ENCODE measurements at regions not wholly inside any gene's neighbourhood (a gene's known extent, or its start where the extent isn't known, plus 50 kb on each side); places are given as distances from the start of the nearest gene placed in this dataset.
"Not testable (repeated sequence)": the region's sequence is repeated elsewhere in the genome, so short reads cannot be mapped to it uniquely, and the experiment has no call there.

DNA sequence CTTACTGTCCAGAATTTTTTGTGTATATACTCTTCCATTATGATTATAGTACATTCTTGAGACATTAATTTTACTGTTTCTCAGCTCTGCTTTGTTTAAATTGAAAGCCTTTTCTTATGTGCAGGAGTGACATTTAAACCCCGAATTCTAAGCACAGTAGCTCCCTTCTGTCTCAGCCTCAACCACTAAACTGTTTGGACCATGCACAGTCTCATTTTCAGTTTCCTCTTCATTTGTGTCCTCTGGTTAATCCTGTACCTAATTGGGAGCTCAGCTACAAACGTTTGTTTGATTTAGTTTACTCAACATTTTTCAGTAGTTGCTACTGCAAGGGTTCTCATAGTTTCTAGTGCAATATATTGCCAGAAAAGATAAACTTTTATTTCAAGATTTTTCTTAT is 206.3 kb downstream of the SLITRK5 start:
- DNase-seq (ENCODE audit: low spot score), result no peak

DNA sequence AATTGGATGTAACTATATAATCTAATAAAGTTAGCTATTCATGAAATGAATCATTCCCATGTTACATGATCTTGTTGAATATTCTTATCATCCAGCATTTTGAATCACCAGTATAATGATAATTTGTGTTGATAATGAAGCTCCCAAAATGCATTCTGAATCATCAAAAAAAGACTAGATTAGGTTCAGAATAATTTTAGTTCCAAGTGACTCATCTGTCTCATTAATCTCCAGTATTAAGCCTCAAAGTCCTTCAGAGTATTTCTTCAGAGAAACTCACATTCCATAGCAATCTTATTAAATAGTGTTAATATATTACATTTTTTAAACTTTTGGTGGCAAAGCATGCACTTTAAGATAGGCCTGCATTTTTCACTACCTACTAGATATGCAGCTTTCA is 207.5 kb downstream of the SLITRK5 start:
- DNase-seq (ENCODE audit: low spot score), result no peak

DNA sequence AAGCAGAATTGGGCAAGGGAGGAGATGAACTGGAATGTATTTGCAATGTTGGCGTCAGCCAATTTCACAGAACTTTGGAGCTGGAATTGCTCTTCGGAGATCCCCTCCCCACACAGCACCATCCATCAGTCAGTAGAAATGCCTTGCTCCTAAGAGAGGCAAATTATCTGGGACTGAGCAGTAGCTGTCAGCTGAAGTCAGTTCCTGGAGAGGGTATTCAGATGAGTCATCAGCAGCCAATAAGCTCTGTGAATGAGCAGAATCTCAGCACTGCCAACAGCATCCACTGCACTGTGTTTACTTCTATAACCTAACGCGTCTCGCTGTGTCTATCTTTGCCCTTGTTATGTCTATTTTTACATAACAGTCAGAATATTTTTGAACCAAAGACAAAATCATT is 213.7 kb downstream of the SLITRK5 start:
- DNase-seq (ENCODE audit: low spot score), result no peak

DNA sequence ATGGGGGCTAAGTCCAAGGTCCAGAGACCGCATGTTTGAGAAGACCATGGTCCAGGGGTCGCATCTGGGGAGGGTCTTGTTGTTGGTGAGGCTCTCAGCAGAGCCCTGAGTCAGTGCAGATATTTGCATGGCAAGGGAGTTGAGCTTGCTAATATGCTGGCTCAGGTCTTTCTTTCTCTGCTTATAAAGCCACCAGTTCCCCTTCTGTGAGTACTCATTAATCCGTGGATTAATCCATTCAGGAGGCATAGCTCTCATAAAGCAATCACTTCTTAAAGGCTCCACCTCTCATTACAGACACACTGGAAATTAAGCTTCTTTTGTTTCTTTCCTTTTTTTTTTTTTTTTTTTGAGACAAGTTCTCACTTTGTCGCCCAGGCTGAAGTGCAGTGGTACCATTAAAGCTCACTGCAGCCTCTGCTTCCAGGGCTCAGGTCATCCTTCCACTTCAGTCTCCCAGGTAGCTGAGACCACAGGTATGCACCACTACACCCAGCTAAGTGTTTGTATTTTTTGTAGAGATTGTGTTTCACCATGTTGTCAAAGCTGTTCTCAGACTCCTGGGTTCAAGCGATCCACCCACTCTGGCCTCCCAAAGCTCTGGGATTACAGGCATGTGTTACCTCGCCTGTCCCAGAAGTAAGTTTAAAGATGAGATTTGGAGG is 216.4 kb downstream of the SLITRK5 start:
- no peak for DNase-seq (ENCODE audit: low spot score)

DNA sequence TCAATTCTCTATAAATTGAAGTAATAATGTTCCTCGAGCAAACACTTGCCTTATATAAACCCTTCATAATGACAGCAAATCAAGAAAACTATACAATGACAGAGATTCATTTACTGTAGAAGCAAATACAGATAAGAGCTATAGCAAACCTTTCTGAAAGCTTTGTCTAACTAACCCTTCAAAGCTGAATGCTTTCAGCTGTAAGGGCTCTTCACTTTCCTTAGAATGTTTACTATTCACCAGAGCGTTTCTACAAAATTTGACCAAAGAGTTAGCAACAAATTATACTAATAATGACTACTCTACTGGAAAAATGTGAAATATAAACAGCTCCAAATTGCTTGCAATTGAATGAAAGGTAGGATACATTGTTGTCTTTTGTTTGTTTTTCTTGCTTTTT is 218.1 kb downstream of the SLITRK5 start:
- no peak for DNase-seq (ENCODE audit: low spot score)

DNA sequence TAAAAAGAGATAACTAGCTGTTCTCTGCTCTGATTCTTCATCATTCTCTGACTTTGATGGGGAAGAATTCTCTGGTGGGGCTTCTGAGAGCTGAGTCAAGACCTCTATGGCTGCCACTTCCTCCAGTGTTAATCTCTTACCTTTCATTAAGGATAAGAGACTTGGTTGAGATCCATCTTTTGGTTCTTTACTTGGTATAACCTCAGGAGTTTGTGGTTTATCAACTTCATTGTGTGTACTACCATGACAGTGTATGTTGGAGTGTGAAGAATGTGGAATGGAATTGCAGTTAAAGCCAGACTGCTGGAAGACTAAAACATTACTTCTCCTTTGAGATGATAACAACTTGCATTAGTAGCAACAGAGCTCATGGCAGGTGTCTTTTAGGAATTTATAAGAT is 222.0 kb downstream of the SLITRK5 start:
- DNase-seq (ENCODE audit: low spot score), result no peak

DNA sequence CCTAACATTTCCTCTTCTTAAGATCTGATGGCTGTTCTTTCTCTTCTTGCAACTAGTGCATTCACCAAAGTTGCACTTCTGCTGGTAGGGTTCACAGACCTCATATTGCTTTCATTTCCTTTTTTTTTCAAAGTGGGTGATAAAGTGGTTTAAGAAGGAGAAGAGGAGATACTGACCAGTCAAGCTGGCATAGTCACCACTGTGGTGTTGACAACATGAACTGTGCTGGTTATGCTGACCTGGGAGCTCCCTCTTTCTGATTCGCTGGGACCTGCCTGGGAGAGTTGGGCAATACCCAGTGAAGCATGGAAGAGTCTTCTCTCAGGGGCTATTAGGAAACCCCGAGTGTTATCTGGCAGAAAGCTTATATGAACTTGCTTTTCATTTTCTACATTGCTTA is 222.9 kb downstream of the SLITRK5 start:
- DNase-seq (ENCODE audit: low spot score), result no peak

DNA sequence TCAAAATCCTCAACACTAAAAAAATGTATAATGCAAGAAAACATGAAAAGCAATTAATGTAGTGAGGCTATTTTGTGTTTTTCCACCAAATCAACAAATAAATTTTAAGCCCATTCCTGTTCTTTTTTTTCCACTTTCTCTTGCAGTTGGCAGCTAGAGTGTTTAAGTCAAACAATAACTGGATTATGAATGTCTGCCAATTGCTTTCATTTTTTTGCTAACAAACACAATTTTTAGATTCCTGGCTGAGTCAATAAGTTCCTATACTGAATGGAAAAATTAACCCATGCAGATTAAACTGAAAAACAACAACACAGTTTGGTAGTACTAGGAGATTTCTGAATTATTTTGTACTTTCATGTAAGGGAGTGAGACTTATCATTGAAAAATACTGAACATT is 232.4 kb downstream of the SLITRK5 start:
- no peak for DNase-seq (ENCODE audit: low spot score)

DNA sequence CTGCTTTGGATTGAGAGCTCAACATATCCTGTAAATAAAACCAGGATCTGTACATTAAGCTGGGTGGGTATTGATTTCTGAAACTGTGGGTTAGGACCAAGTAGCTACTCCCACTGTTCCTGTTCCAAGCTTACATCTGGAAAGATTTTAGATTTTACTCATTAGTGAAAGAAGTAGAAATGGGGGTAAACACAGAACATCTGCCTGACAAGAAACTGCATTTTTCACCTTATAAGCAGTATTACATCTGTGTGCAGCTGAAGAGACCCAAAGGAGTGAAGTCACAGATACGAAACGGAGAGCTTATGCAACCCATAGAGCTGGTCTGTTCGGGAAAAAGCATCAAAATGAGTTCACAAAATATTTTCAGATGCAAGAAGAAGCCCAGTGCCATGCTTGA is 235.2 kb downstream of the SLITRK5 start:
- DNase-seq (ENCODE audit: low spot score), result no peak

DNA sequence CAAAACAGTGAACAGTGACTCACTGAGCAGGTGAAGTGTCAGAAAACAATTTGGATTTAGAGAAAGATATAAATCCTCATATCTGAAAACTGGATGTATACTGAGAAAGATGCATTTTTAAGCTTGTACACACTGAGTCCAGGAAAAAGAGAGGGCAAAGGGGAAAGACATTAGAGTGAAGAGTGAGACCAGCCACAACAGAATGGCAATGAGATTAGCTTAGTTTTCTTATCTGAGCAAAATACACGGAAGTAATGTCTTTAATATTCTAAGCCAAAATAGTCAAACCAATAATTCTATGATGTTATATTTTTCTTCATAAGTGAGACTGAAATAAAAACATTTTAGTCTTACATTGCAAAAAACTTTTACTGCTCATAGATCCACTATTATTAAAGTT is 236.0 kb downstream of the SLITRK5 start:
- no peak for DNase-seq (ENCODE audit: low spot score)

DNA sequence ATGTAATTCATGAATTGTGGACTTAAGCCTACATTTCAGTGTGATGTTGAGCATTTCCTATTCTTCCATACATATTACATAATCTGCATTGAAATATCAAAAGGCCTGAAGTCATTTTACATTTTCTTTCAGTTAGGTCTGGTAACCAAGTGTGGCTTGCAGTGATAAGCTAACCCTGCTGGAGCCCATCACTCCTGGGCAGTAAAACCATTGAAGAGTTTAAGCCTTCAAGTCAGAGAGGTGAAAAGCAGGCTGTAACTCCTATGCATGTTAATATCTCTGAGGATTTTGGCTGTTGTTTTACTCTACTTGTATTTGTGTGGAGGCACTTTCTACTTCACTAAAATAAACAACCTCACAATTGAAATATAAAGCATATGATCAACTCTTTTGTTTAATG is 248.8 kb downstream of the SLITRK5 start:
- DNase-seq (ENCODE audit: low spot score), result no peak

DNA sequence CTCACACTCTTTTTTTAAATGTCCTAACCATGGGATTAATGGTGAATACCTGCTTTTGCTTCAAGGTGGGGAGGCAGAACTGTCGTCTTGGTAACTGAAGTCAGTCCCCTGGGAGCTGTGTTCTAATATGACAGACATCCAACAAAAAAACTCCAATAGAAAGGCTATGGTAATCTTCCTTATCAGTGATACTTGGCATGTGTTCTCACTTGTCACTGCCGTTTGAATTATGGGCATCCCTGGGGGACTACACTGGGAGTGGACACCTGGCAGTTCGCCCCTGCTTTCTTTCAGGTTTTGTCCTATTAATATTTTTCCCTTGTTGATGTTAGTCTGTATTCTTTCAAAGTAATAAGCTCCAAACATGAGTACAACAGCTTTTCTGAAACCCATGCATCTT is 252.6 kb downstream of the SLITRK5 start:
- no peak for DNase-seq (ENCODE audit: low spot score)

DNA sequence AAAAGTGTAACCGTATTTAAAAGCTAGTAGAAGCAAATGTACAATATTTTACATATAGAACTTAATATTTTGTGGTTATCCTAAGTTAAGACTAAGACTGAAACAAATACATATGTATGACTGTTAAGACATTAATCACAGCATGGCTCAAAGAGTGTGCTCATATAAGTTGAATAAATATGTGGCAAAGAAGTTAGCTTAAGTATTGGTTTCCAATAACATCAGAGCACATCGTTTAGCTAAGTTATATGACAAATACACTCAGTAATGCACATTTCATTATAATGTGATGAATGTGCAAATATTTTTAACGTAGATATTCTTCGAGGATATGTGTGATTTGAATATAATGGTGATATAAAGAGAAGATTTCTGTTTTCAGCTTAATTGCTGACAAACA is 253.8 kb downstream of the SLITRK5 start:
- no peak for DNase-seq (ENCODE audit: low spot score)

DNA sequence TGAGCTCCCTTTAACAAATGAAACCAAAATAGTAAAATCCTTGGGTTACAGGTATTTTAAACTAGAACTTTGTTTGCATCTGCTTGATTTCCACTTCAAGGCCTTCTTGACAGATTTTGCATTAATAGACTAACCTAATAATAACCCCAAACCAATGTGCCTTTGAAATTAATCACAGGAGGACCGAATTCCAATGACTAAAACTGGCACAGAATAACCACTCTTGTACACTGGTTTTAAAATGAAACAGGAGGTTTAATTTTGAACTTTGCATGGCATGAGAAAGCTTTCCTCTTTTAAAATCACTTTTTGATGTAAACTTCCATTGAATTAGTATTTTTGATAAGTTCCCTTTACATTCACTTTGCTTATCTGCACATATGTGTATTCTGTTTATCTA is 269.6 kb downstream of the SLITRK5 start:
- DNase-seq (ENCODE audit: low spot score), result no peak

DNA sequence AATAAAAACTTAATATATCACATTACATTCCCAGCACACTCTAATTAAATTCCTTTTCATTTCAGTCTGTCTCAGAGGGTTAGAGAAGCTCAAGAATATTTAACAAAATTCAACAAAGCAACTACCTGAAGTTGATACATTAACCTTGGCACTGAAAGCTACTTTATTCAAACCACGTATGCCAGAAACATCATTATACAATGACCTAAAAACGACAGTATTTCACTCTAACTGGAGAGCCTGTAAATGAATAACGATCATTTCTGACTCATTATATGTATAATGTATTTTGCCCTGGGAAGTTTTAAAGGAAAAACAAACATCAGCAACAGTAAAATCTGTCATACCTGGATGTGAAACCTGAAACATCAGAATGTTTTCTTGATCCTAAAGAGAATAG is 270.1 kb downstream of the SLITRK5 start:
- no peak for DNase-seq (ENCODE audit: low spot score)

DNA sequence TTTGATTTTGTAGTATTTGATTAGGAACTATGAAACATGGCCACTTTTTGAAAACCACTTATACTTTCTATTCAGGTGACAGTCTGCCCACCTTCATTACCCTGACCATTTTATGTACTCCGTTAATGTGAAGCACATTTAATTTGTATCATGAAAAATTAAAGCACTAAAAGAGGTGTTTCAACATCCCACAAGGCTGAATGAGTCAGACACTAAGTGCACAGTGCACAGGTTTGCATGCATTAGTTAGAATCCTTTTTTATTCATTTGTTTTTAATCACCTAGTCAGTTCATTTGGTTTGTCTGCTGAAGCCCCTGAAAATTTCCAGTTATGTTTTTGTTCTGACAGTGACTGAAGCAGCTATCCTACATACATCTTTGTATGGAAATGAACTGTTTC is 271.0 kb downstream of the SLITRK5 start:
- DNase-seq (ENCODE audit: low spot score), result no peak

DNA sequence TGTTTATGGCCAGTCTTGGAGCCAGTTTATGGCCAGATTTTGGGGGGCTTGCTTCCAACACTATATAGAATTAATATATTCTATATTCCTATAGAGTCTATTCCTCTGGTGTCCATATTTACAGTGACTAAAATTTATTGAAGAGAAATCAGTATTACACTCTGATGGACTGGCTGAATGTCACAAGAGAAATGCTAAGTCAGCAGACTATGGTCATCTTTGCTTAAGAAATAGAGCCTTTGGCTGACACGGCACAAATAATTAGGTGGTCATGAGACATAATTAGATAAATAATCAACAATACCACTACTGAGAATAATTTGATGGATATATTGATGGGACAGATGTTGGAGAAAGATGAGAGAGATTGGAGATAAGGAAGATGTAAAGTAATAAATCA is 272.9 kb downstream of the SLITRK5 start:
- no peak for DNase-seq (ENCODE audit: low spot score)

DNA sequence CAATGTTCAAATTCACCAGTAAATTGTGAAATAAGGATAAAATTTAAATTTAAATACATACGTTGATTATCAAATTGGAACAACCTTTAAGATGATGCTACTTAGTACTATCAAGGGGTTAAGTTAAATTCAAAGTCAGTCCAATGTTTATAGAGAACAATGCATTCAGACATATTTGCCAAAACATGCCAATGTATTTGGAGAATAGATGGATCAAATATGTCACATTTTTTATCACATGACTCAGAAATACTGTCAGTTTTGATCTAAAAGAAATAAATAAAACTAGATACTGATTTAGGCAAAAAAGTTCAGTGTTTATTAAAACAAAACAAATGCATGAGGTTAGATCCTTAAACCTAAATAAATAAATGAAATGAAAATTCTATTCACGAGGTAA is 281.2 kb downstream of the SLITRK5 start:
- no peak for DNase-seq (ENCODE audit: low spot score)

DNA sequence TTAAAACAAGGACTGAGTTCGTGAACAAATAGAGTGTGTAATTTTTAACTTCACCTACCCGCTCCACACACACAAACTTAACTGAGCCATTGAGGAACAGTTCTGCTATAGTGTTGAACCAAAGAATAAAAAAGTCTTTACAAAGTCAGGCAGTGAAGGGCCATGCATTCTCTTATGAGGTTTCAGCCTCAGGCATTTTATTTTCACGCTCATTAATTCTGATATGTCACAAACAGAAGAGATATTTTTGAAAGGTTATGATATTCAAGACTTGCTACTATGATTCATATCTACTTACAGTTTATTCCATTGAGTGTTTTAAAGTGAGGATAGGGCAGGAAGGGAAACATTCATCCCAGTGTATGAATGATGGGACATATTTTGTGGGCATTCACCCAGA is 282.2 kb downstream of the SLITRK5 start:
- no peak for DNase-seq (ENCODE audit: low spot score)

DNA sequence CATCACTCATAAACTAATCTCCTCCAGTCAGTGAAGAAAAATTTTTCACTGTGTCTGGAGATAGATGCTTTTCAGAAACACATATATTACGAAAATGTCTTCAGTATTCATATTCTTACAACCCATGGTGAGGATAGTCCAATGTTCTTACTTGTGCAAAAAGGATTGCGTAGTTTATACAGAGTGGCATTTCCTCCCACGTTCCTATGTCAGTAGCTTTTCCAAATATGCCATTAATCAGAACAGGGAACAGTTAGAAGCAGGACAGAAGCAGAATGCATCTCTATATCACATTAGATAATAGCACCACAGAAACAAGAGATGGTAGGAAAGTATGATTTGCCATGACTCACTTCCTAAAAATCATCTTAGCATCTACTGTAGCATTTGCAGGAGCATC is 282.9 kb downstream of the SLITRK5 start:
- no peak for DNase-seq (ENCODE audit: low spot score)

DNA sequence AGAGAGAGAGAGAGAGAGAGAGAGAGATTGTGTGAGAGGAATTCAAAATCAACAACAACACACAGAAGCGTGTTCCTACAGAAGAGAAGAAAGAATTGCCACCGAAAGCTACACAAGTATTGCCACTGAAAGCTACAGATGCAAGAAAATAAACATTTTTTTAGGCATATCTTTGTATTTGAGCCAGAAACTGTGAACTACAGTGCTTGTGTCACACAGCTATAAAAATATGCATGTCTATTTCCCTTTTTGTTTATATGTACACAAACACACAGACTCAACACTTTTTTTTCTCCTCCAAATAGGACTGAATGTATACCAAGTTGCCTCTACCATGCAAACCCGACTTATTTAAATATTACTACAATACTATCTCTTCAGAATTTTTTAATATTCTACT is 290.4 kb downstream of the SLITRK5 start:
- no peak for DNase-seq (ENCODE audit: low spot score)

DNA sequence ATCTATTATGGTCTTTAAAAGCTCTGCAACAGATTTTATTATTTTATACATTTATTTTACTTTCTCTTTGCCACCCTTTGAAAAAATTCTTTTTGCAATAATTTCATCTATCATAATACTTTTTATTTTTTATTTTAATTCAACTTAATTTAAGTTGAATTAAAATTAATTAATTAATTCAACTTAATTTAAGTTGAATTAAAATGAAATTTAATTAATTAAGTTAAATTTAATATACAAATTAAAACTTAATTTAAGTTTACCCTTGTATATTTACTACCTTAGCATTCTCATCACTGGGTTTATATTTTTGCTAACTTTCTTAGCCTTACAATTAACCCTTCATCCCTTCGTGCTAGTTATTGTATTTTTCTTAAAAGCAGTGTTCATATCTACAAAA is 301.4 kb downstream of the SLITRK5 start:
- DNase-seq (ENCODE audit: low spot score), result no peak

DNA sequence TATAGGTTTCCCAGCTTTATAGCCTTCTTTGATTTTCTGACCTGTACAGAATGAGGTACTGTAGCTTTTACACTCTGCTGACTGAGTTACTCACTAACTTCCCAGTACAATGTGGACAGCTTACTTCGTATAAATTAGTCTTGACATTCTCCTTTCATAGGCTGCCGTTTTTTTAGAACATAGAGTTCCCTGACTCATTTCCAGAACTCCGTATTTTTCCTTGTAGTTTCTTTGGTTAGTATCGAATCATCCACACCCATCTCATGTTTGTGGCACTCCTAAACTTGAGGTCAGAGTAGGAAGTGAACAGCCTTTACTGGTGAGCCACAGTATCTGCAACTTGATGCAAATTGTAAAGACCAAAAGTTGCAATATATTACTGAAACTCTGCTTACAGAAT is 303.9 kb downstream of the SLITRK5 start:
- no peak for DNase-seq (ENCODE audit: low spot score)

DNA sequence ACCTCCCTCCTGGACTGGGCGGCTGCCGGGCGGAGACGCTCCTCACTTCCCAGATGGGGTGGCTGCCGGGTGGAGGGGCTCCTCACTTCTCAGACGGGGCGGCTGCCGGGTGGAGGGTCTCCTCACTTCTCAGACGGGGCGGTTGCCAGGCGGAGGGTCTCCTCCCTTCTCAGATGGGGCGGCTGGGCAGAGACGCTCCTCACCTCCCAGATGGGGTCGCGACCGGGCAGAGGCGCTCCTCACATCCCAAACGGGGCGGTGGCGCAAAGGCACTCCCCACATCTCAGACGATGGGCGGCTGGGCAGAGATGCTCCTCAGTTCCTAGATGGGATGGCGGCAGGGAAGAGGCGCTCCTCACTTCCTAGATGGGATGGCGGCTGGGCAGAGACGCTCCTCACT is 305.5 kb downstream of the SLITRK5 start:
- DNase-seq (ENCODE audit: low spot score), result not testable (repeated sequence)

DNA sequence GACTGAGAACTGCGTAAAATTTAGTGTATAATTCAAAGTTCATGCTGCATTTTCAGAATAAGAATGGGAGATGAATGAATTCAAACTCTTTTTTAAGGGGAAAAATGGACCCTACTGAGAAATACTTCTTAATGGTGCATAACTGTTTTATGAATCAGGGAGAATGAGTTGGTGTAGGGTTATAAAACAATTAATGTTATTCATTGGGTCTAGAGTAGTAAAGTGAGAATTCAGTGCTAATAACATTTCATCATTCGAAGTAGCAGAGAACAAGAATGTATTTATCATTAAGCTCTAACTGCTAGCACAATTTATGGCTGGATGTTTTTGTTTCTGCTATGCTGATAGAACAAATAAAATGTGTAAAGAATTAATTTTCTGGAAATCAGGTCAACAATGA is 310.2 kb downstream of the SLITRK5 start:
- DNase-seq (ENCODE audit: low spot score), result no peak

Data from ecto neural progenitor cell (in vitro differentiated cells).